ENCODE measurements at regions not wholly inside any gene's neighbourhood (a gene's known extent, or its start where the extent isn't known, plus 50 kb on each side); places are given as distances from the start of the nearest gene placed in this dataset.

DNA sequence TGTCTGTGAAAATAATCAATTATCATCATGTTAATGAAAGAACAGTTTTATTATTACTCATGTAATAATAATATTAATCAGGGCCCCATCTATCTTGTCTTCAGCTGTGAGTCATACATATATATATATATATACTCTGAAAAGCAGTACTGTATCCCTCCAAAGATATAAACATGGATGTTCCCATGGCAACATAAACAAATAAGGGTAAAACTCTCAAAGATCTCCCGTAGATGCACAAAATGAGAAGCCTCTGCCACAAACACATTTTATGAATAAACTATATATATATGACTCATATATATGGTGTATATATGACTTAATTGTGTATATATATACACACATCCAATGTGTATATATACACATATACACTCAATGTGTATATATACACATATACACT lies 163.8 kb upstream of the ARHGEF26 start:
- RAD21 ChIA-PET (ENCODE audit: low non-redundant PET in 1 of 2, low total read pairs in 2 of 2, uncharacterized antibody in 2 of 2, unreplicated experiment in 2 of 2), result no interaction called here
- no peak for DNase-seq (ENCODE audit: low read depth, low spot score)
- POLR2A ChIA-PET, result no interaction called here
- Histone ChIP-seq H3K9ac (ENCODE audit: low read length) (no peak overlapping the region), H3K36me3 (ENCODE audit: control insufficient read depth in 1 of 2, insufficient read depth in 2 of 2, low read length in 2 of 2) (no peaks in the 10 kb centered on the region), H3K79me2 (ENCODE audit: insufficient read depth, low read length) (no peaks in the 10 kb centered on the region), H3K4me2 (ENCODE audit: low read length) (no peak overlapping the region), H3K27ac (ENCODE audit: low read depth, low read length) (no peak overlapping the region), H3K9me2 (ENCODE audit: insufficient read depth) (no peaks in the 10 kb centered on the region), H3K4me3 (replicated peaks in 1 of 2; ENCODE audit: low read depth in 1 of 2, low read length in 2 of 2) (no peak overlapping the region), H3K4me1 (ENCODE audit: control insufficient read depth in 1 of 2, insufficient read depth in 2 of 2, low read length in 2 of 2) (no peaks in the 10 kb centered on the region), H4K20me1 (ENCODE audit: insufficient read depth) (no peaks in the 10 kb centered on the region), H3K9me3 (ENCODE audit: control insufficient read depth in 1 of 2, insufficient read depth in 1 of 2, low read depth in 1 of 2, low read length in 2 of 2) (no peaks in the 10 kb centered on the region), H3K27me3 (ENCODE audit: insufficient read depth, low read length) (no peaks in the 10 kb centered on the region), H2AFZ (ENCODE audit: low read depth, low read length, poor library complexity, severe bottlenecking) (no peak overlapping the region)
- TF ChIP-seq CBX3 (IDR thresholded peaks at IDR 0.05; ENCODE audit: low read depth) (no peak), JUND (IDR thresholded peaks at IDR 0.05) (no peak), SP1 (IDR thresholded peaks at IDR 0.05; ENCODE audit: low read depth) (no peak), EZH2 (IDR thresholded peaks at IDR 0.05) (no peak)
- no TSS peak for BruUV-seq (replicated peaks)
- intact Hi-C loops (cut with micrococcal nuclease), result no loop called here
- ATAC-seq, result no peak
- CTCF ChIA-PET, result interaction anchor here (1.1 kb wide), 1 partner anchor 13 kb away, joined by 4 read pairs; no protein-coding TSS in a partner anchor

DNA sequence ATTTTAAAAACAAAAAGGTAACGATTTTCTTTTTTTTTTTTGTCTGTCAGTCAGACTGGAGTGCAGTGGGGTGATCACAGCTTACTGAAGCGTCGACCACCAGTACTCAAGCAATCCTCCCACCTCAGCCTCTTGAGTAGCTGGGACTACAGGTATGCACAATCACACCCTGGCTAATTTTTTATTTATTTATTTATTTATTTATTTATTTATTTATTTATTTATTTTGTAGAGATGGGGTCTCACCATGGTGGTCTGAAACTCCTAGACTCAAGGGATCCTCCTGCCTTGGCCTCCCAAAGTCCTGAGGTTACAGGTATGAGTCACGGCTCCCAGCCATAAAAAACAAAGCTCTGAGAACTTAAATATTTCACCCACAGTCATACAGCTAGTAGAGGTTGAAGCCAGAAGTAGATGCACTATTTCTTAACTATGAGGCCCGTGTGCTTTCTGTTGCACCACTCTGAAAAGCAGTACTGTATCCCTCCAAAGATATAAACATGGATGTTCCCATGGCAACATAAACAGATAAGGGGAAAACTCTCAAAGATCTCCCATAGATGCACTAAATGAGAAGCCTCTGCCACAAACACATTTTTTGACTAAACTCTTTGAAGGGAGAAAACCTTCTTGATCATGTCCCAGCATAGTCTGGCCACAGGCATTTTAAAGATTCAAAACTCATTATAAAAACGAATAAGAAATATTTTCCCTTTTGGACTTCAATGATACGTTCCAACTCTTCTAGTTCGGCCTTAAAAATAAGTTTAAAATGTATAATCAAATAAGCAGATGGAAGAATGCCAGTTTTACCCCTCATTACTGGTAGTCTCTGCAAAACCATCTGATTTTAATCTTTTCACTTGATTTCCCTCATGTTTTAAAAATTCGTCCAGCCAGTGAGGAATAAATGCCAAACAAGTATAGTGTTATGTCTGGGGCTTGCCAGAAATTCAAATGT lies 162.3 kb upstream of the ARHGEF26 start:
- intact Hi-C loops (cut with micrococcal nuclease), result no loop called here
- no peaks in the 10 kb centered on the region for H4K20me1 ChIP-seq (ENCODE audit: insufficient read depth)
- ChIA-PET RAD21 (ENCODE audit: low non-redundant PET in 1 of 2, low total read pairs in 2 of 2, uncharacterized antibody in 2 of 2, unreplicated experiment in 2 of 2) (no interaction called here), CTCF (no interaction called here), POLR2A (no interaction called here)
- H3K4me1 ChIP-seq (ENCODE audit: control insufficient read depth in 1 of 2, insufficient read depth in 2 of 2, low read length in 2 of 2), result no peaks in the 10 kb centered on the region
- ATAC-seq (no peak), DNase-seq (ENCODE audit: low read depth, low spot score) (no peak)
- no peaks in the 10 kb centered on the region for H3K36me3 ChIP-seq (ENCODE audit: control insufficient read depth in 1 of 2, insufficient read depth in 2 of 2, low read length in 2 of 2)
- no peak overlapping the region for H3K4me2 ChIP-seq (ENCODE audit: low read length)
- H3K9ac ChIP-seq (ENCODE audit: low read length), result no peak overlapping the region
- no peaks in the 10 kb centered on the region for H3K9me3 ChIP-seq (ENCODE audit: control insufficient read depth in 1 of 2, insufficient read depth in 1 of 2, low read depth in 1 of 2, low read length in 2 of 2)
- no peaks in the 10 kb centered on the region for H3K79me2 ChIP-seq (ENCODE audit: insufficient read depth, low read length)
- no TSS peak for BruUV-seq (replicated peaks)
- no peak overlapping the region for H3K4me3 ChIP-seq (replicated peaks in 1 of 2; ENCODE audit: low read depth in 1 of 2, low read length in 2 of 2)
- no peak overlapping the region for H2AFZ ChIP-seq (ENCODE audit: low read depth, low read length, poor library complexity, severe bottlenecking)
- no peak for TF ChIP-seq TCF7L2 (IDR thresholded peaks at IDR 0.05; ENCODE audit: borderline replicate concordance, extremely low read depth, insufficient read depth, insufficient read length)
- TF ChIP-seq, protein P1, sequence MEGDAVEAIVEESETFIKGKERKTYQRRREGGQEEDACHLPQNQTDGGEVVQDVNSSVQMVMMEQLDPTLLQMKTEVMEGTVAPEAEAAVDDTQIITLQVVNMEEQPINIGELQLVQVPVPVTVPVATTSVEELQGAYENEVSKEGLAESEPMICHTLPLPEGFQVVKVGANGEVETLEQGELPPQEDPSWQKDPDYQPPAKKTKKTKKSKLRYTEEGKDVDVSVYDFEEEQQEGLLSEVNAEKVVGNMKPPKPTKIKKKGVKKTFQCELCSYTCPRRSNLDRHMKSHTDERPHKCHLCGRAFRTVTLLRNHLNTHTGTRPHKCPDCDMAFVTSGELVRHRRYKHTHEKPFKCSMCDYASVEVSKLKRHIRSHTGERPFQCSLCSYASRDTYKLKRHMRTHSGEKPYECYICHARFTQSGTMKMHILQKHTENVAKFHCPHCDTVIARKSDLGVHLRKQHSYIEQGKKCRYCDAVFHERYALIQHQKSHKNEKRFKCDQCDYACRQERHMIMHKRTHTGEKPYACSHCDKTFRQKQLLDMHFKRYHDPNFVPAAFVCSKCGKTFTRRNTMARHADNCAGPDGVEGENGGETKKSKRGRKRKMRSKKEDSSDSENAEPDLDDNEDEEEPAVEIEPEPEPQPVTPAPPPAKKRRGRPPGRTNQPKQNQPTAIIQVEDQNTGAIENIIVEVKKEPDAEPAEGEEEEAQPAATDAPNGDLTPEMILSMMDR (IDR thresholded peaks at IDR 0.05 in 2 of 3, conservative IDR thresholded peaks at IDR 0.05 in 1 of 3; ENCODE audit: borderline replicate concordance in 1 of 3, insufficient read depth in 1 of 3, low read depth in 2 of 3, low read length in 2 of 3), result no peak
- TF ChIP-seq SIN3A (IDR thresholded peaks at IDR 0.05; ENCODE audit: low read depth), result no peak
- H3K9me2 ChIP-seq (ENCODE audit: insufficient read depth), result no peaks in the 10 kb centered on the region
- H3K27ac ChIP-seq (ENCODE audit: low read depth, low read length), result no peak overlapping the region
- H3K27me3 ChIP-seq (ENCODE audit: insufficient read depth, low read length), result no peaks in the 10 kb centered on the region

All from HCT116 (cell line).